HepG2 (cell line): ENCODE measurements at regions not wholly inside any gene's neighbourhood (a gene's known extent, or its start where the extent isn't known, plus 50 kb on each side); places are given as distances from the start of the nearest gene placed in this dataset.

Source experiments
- ATAC-seq: fragments of 200-7000 bp; cut with Tn5 transposase; 3 replicates; pipeline ENCODE4 v1.9.1; 2020; ENCODE audit warnings: mild to moderate bottlenecking, moderate library complexity
- BruUV-seq: library from RNA; stranded (reverse); fragments of 400-500 nt; replicated peaks from 2 replicates; lab custom pipeline; 2021; lab: Mats Ljungman, UMichigan
- CTCF ChIA-PET: fragments of 300-600 bp; formaldehyde crosslinking; extraction: SDS; loops from one replicate; lab custom pipeline; 2021; ENCODE audit warnings: low total read pairs, inconsistent platforms, low intra/inter-chr PET ratio; lab: Yijun Ruan, JAX
- POLR2A ChIA-PET: fragments of 350-600 bp; sonication (Branson Sonifier 250); formaldehyde crosslinking; loops from one replicate; lab custom pipeline; 2020; ENCODE audit warnings: antibody characterized with exemption, inconsistent platforms; lab: Yijun Ruan, JAX
- DNase-seq: peaks from one replicate; pipeline ENCODE4 v3.0.0-alpha.2; 2015; ENCODE audit warnings: low spot score
- FAIRE-seq: peaks from 3 replicates; lab custom pipeline; 2011; peaks lifted over from hg19 to GRCh38; lab: Jason Lieb, UNC
- H2AFZ ChIP-seq: one replicate; pipeline ENCODE4 v1.6.1; 2011; ENCODE audit warnings: low read length, inconsistent platforms
- H3K27ac ChIP-seq: fragments of 300-600 bp; 3 replicates; pipeline ENCODE4 v1.8.0; 2011; ENCODE audit warnings: mixed run types, mild to moderate bottlenecking, mixed read lengths, low read length, inconsistent platforms; ENCODE audit not compliant: insufficient read depth; ENCODE audit errors: extremely low read length
- H3K27me3 ChIP-seq, 2 experiments: fragments of 200-600 bp in 1 of 2; 2 replicates in 1 of 2; 3 replicates in 1 of 2; pipeline versions ENCODE4 v1.6.0 to v1.8.0; 2011; ENCODE audit warnings: low read length in 2 of 2, mild to moderate bottlenecking in 2 of 2, moderate library complexity in 2 of 2, inconsistent platforms in 1 of 2; ENCODE audit not compliant: insufficient read depth in 2 of 2, control insufficient read depth in 1 of 2
- H3K36me3 ChIP-seq, 2 experiments: fragments of 200-600 bp in 1 of 2; replicated peaks in 1 of 2; 2 replicates in 1 of 2; 3 replicates in 1 of 2; pipeline versions ENCODE4 v1.5.1 to v1.8.0; 2011; ENCODE audit warnings: low read length in 2 of 2, inconsistent platforms in 1 of 2; ENCODE audit not compliant: insufficient read depth in 2 of 2, control insufficient read depth in 1 of 2
- H3K4me1 ChIP-seq: 2 replicates; pipeline ENCODE4 v1.5.1; 2012; ENCODE audit warnings: low read length, inconsistent platforms; ENCODE audit not compliant: insufficient read depth
- H3K4me2 ChIP-seq: 2 replicates; pipeline ENCODE4 v1.6.0; 2011; ENCODE audit warnings: low read depth, low read length, inconsistent platforms
- H3K4me3 ChIP-seq, 3 experiments: fragments of 200-600 bp in 1 of 3; sonication (generic), shearing (Covaris generic) in 1 of 3; replicated peaks in 1 of 3; 2 replicates each; pipeline ENCODE4 v1.5.1; 2011 to 2016; ENCODE audit warnings: low read length in 3 of 3, inconsistent platforms in 2 of 3, low read depth in 2 of 3, mild to moderate bottlenecking in 2 of 3, control low read depth in 1 of 3, mixed read lengths in 1 of 3; ENCODE audit not compliant: insufficient read depth in 1 of 3
- H3K79me2 ChIP-seq: one replicate; pipeline ENCODE4 v1.6.1; 2011; ENCODE audit warnings: low read length, inconsistent platforms; ENCODE audit not compliant: insufficient read depth
- H3K9ac ChIP-seq: 2 replicates; pipeline ENCODE4 v1.6.0; 2011; ENCODE audit warnings: mild to moderate bottlenecking, low read depth, low read length, inconsistent platforms; ENCODE audit not compliant: insufficient read depth
- H3K9me3 ChIP-seq: 2 replicates; pipeline ENCODE4 v1.5.1; 2012; ENCODE audit warnings: mild to moderate bottlenecking, low read length
- H4K20me1 ChIP-seq: 2 replicates; pipeline ENCODE4 v1.6.0; 2011; ENCODE audit warnings: inconsistent platforms, mild to moderate bottlenecking, low read length, moderate library complexity; ENCODE audit not compliant: insufficient read depth
- GPN1 ChIP-seq: sonication (generic); formaldehyde crosslinking; IDR thresholded peaks from 2 replicates; pipeline ENCODE4 v1.5.1; 2020; ENCODE audit warnings: missing genetic modification reagents, borderline replicate concordance
- HNRNPH1 ChIP-seq: fragments of 200-400 bp; formaldehyde crosslinking; optimal IDR thresholded peaks from 2 replicates; pipeline ENCODE3; 2017; ENCODE audit warnings: mild to moderate bottlenecking, low read depth, low read length
- IRF2 ChIP-seq: IDR thresholded peaks from 2 replicates; pipeline ENCODE4 v1.6.1; 2018; ENCODE audit warnings: missing genetic modification reagents, missing compliant biosample characterization
- PTBP1 ChIP-seq: fragments of 200-400 bp; formaldehyde crosslinking; IDR thresholded peaks from 2 replicates; pipeline ENCODE4 v1.6.1; 2018; ENCODE audit warnings: low read length, low read depth; ENCODE audit not compliant: poor library complexity, severe bottlenecking
- SOX13 ChIP-seq, 3 experiments: fragments of 450-650 bp in 1 of 3; sonication (generic) in 1 of 3; formaldehyde crosslinking in 1 of 3; IDR thresholded peaks in 2 of 3; conservative IDR thresholded peaks in 1 of 3; 2 replicates each; pipeline versions ENCODE4 v1.5.0 to v1.6.1; 2016 to 2020; ENCODE audit warnings: antibody characterized with exemption in 1 of 3, mild to moderate bottlenecking in 1 of 3, missing compliant biosample characterization in 1 of 3, missing genetic modification reagents in 1 of 3, moderate library complexity in 1 of 3
- TBX2 ChIP-seq: sonication (generic); formaldehyde crosslinking; IDR thresholded peaks from 2 replicates; pipeline ENCODE4 v1.5.0; 2020; ENCODE audit warnings: missing genetic modification reagents, mild to moderate bottlenecking, borderline replicate concordance
- ZBTB38 ChIP-seq: sonication (generic); formaldehyde crosslinking; IDR thresholded peaks from 2 replicates; pipeline ENCODE4 v1.5.1; 2020; ENCODE audit warnings: mild to moderate bottlenecking, missing genetic modification reagents
- ZNF20 ChIP-seq: sonication (generic); formaldehyde crosslinking; IDR thresholded peaks from 2 replicates; pipeline ENCODE4 v1.4.0; 2020; ENCODE audit warnings: mild to moderate bottlenecking, moderate library complexity, missing genetic modification reagents
- ZNF205 ChIP-seq: IDR thresholded peaks from 2 replicates; pipeline ENCODE4 v1.6.1; 2018; ENCODE audit warnings: missing biosample characterization, missing genetic modification reagents
- ZNF3 ChIP-seq: IDR thresholded peaks from 2 replicates; pipeline ENCODE4 v1.7.0; 2017; ENCODE audit warnings: inconsistent platforms
- ZNF335 ChIP-seq: sonication (generic); formaldehyde crosslinking; IDR thresholded peaks from 2 replicates; pipeline ENCODE4 v1.4.0; 2020; ENCODE audit warnings: missing genetic modification reagents
- ZNF567 ChIP-seq: sonication (generic); formaldehyde crosslinking; IDR thresholded peaks from 2 replicates; pipeline ENCODE4 v1.8.1; 2023; ENCODE audit warnings: mild to moderate bottlenecking, missing genetic modification reagents, borderline replicate concordance
- ZNF782 ChIP-seq: sonication (generic); formaldehyde crosslinking; IDR thresholded peaks from 2 replicates; pipeline ENCODE4 v1.4.0; 2020; ENCODE audit warnings: missing genetic modification reagents, mild to moderate bottlenecking, borderline replicate concordance
- ZNF879 ChIP-seq: sonication (generic); formaldehyde crosslinking; IDR thresholded peaks from 2 replicates; pipeline ENCODE4 v1.8.1; 2023; ENCODE audit warnings: missing genetic modification reagents
- WGBS: methylation state at CpG from one replicate; pipeline ENCODE4 v1.1.6; 2017; ENCODE audit warnings: low lambda C conversion rate; 5-methylcytosine and 5-hydroxymethylcytosine counted together
- in situ Hi-C: cut with HindIII; loops from 2 replicates; pipeline ENCODE4 v1.10.0; 2017; ENCODE audit warnings: low pct_unique_long_range_greater_than_20kb; ENCODE audit not compliant: extremely low pct_ligation_motif_present
- intact Hi-C: fragments of 100-400 bp; cut with micrococcal nuclease; formaldehyde crosslinking; loops from one replicate; pipeline ENCODE4 v1.10.0; 2022; ENCODE audit not compliant: unreplicated experiment
- TF ChIP-seq, protein P1 (sequence below): sonication (generic); formaldehyde crosslinking; IDR thresholded peaks from 2 replicates; pipeline ENCODE4 v1.4.0; 2020; ENCODE audit warnings: missing genetic modification reagents
- TF ChIP-seq, protein P2 (sequence below): sonication (generic); formaldehyde crosslinking; conservative IDR thresholded peaks from 2 replicates; pipeline ENCODE4 v1.4.0; 2020; ENCODE audit warnings: missing genetic modification reagents

DNA sequence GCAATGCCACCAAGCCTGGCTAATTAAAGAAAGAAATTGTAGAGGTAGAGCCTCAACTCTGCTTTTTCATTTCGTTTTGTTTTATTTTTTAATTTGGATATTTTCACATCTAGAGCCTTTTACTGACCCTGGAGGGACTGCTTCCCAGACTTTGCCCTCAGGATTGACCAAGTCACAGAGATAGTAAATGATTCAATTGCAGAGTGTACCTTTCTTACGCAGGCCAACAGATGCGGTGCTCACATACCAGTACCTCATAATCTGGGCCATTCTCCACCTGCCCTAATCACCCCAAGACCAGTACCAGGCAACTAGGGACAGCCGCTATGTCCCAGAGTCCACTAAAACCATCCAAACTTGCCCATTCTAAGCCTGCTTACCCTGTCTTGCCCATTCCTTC, 110.8 kb downstream of the DDX1 start:
- no peak; the same call in 2 of the 3 replicates for ATAC-seq
- no peak overlapping the region for H3K27ac ChIP-seq
- FAIRE-seq: no peak
- H2AFZ ChIP-seq: no peak overlapping the region
- H3K4me1 ChIP-seq: peaks cover 4% of the 10 kb centered on the region; the same call in 1 of the 2 replicates
- no peak overlapping the region for H3K9ac ChIP-seq
- no peaks in the 10 kb centered on the region for H3K9me3 ChIP-seq
- no peak overlapping the region for H3K4me3 ChIP-seq
- ChIA-PET POLR2A (no interaction called here), CTCF (no interaction called here)
- no TSS peak for BruUV-seq
- no peak for DNase-seq
- in situ Hi-C loops: no loop called here
- no peaks in the 10 kb centered on the region for H3K79me2 ChIP-seq
- intact Hi-C loops: no loop called here
- 24% methylated on average over 4 of the region's 4 CpGs for WGBS
- no peak overlapping the region for H3K4me2 ChIP-seq
- peaks cover 0 to 9% of the 10 kb centered on the region in 2 experiments; a peak in 1 of 5 replicates for H3K27me3 ChIP-seq
- H3K36me3 ChIP-seq: no peaks in the 10 kb centered on the region
- no peaks in the 10 kb centered on the region for H4K20me1 ChIP-seq
- TF ChIP-seq HNRNPH1: no peak
- no peak for TF ChIP-seq ZNF20 (CRISPR knock-in tag)
- TF ChIP-seq IRF2 (CRISPR knock-in tag): no peak
- TF ChIP-seq ZBTB38 (CRISPR knock-in tag): no peak
- no peak for TF ChIP-seq PTBP1
- no peak for TF ChIP-seq ZNF782 (CRISPR knock-in tag)
- TF ChIP-seq ZNF335 (CRISPR knock-in tag): no peak
- no peak for TF ChIP-seq ZNF567
- TF ChIP-seq GPN1: no peak
- no peak for TF ChIP-seq ZNF205 (CRISPR knock-in tag)
- TF ChIP-seq ZNF879 (CRISPR knock-in tag): no peak
- TF ChIP-seq ZNF3 (CRISPR knock-in tag): no peak
- TF ChIP-seq TBX2: no peak
- TF ChIP-seq, protein P1, sequence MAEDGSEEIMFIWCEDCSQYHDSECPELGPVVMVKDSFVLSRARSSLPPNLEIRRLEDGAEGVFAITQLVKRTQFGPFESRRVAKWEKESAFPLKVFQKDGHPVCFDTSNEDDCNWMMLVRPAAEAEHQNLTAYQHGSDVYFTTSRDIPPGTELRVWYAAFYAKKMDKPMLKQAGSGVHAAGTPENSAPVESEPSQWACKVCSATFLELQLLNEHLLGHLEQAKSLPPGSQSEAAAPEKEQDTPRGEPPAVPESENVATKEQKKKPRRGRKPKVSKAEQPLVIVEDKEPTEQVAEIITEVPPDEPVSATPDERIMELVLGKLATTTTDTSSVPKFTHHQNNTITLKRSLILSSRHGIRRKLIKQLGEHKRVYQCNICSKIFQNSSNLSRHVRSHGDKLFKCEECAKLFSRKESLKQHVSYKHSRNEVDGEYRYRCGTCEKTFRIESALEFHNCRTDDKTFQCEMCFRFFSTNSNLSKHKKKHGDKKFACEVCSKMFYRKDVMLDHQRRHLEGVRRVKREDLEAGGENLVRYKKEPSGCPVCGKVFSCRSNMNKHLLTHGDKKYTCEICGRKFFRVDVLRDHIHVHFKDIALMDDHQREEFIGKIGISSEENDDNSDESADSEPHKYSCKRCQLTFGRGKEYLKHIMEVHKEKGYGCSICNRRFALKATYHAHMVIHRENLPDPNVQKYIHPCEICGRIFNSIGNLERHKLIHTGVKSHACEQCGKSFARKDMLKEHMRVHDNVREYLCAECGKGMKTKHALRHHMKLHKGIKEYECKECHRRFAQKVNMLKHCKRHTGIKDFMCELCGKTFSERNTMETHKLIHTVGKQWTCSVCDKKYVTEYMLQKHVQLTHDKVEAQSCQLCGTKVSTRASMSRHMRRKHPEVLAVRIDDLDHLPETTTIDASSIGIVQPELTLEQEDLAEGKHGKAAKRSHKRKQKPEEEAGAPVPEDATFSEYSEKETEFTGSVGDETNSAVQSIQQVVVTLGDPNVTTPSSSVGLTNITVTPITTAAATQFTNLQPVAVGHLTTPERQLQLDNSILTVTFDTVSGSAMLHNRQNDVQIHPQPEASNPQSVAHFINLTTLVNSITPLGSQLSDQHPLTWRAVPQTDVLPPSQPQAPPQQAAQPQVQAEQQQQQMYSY (CRISPR knock-in tag): no peak
- TF ChIP-seq, protein P2, sequence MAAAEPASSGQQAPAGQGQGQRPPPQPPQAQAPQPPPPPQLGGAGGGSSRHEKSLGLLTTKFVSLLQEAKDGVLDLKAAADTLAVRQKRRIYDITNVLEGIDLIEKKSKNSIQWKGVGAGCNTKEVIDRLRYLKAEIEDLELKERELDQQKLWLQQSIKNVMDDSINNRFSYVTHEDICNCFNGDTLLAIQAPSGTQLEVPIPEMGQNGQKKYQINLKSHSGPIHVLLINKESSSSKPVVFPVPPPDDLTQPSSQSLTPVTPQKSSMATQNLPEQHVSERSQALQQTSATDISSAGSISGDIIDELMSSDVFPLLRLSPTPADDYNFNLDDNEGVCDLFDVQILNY (CRISPR knock-in tag): no peak
- no peak for TF ChIP-seq SOX13 (IDR thresholded peaks at IDR 0.05)
- no peak for TF ChIP-seq SOX13 (CRISPR knock-in tag; conservative IDR thresholded peaks at IDR 0.05 in 1 of 2, IDR thresholded peaks at IDR 0.05 in 1 of 2)
